HepG2 (cell line): ENCODE measurements at regions not wholly inside any gene's neighbourhood (a gene's known extent, or its start where the extent isn't known, plus 50 kb on each side); places are given as distances from the start of the nearest gene placed in this dataset.

ENCODE experiments used
- ATAC-seq: fragments of 200-7000 bp; cut with Tn5 transposase; 3 replicates; pipeline ENCODE4 v1.9.1; 2020; ENCODE audit warnings: mild to moderate bottlenecking, moderate library complexity
- BruUV-seq: library from RNA; stranded (reverse); fragments of 400-500 nt; replicated peaks from 2 replicates; lab custom pipeline; 2021; lab: Mats Ljungman, UMichigan
- CTCF ChIA-PET: fragments of 300-600 bp; formaldehyde crosslinking; extraction: SDS; loops from one replicate; lab custom pipeline; 2021; ENCODE audit warnings: low total read pairs, inconsistent platforms, low intra/inter-chr PET ratio; lab: Yijun Ruan, JAX
- POLR2A ChIA-PET: fragments of 350-600 bp; sonication (Branson Sonifier 250); formaldehyde crosslinking; loops from one replicate; lab custom pipeline; 2020; ENCODE audit warnings: antibody characterized with exemption, inconsistent platforms; lab: Yijun Ruan, JAX
- DNase-seq: peaks from one replicate; pipeline ENCODE4 v3.0.0-alpha.2; 2015; ENCODE audit warnings: low spot score
- FAIRE-seq: peaks from 3 replicates; lab custom pipeline; 2011; peaks lifted over from hg19 to GRCh38; lab: Jason Lieb, UNC
- H2AFZ ChIP-seq: one replicate; pipeline ENCODE4 v1.6.1; 2011; ENCODE audit warnings: low read length, inconsistent platforms
- H3K27ac ChIP-seq: fragments of 300-600 bp; 3 replicates; pipeline ENCODE4 v1.8.0; 2011; ENCODE audit warnings: mixed run types, mild to moderate bottlenecking, mixed read lengths, low read length, inconsistent platforms; ENCODE audit not compliant: insufficient read depth; ENCODE audit errors: extremely low read length
- H3K27me3 ChIP-seq, 2 experiments: fragments of 200-600 bp in 1 of 2; 2 replicates in 1 of 2; 3 replicates in 1 of 2; pipeline versions ENCODE4 v1.6.0 to v1.8.0; 2011; ENCODE audit warnings: low read length in 2 of 2, mild to moderate bottlenecking in 2 of 2, moderate library complexity in 2 of 2, inconsistent platforms in 1 of 2; ENCODE audit not compliant: insufficient read depth in 2 of 2, control insufficient read depth in 1 of 2
- H3K36me3 ChIP-seq, 2 experiments: fragments of 200-600 bp in 1 of 2; replicated peaks in 1 of 2; 2 replicates in 1 of 2; 3 replicates in 1 of 2; pipeline versions ENCODE4 v1.5.1 to v1.8.0; 2011; ENCODE audit warnings: low read length in 2 of 2, inconsistent platforms in 1 of 2; ENCODE audit not compliant: insufficient read depth in 2 of 2, control insufficient read depth in 1 of 2
- H3K4me1 ChIP-seq: 2 replicates; pipeline ENCODE4 v1.5.1; 2012; ENCODE audit warnings: low read length, inconsistent platforms; ENCODE audit not compliant: insufficient read depth
- H3K4me2 ChIP-seq: 2 replicates; pipeline ENCODE4 v1.6.0; 2011; ENCODE audit warnings: low read depth, low read length, inconsistent platforms
- H3K4me3 ChIP-seq, 3 experiments: fragments of 200-600 bp in 1 of 3; sonication (generic), shearing (Covaris generic) in 1 of 3; replicated peaks in 1 of 3; 2 replicates each; pipeline ENCODE4 v1.5.1; 2011 to 2016; ENCODE audit warnings: low read length in 3 of 3, inconsistent platforms in 2 of 3, low read depth in 2 of 3, mild to moderate bottlenecking in 2 of 3, control low read depth in 1 of 3, mixed read lengths in 1 of 3; ENCODE audit not compliant: insufficient read depth in 1 of 3
- H3K79me2 ChIP-seq: one replicate; pipeline ENCODE4 v1.6.1; 2011; ENCODE audit warnings: low read length, inconsistent platforms; ENCODE audit not compliant: insufficient read depth
- H3K9ac ChIP-seq: 2 replicates; pipeline ENCODE4 v1.6.0; 2011; ENCODE audit warnings: mild to moderate bottlenecking, low read depth, low read length, inconsistent platforms; ENCODE audit not compliant: insufficient read depth
- H3K9me3 ChIP-seq: 2 replicates; pipeline ENCODE4 v1.5.1; 2012; ENCODE audit warnings: mild to moderate bottlenecking, low read length
- H4K20me1 ChIP-seq: 2 replicates; pipeline ENCODE4 v1.6.0; 2011; ENCODE audit warnings: inconsistent platforms, mild to moderate bottlenecking, low read length, moderate library complexity; ENCODE audit not compliant: insufficient read depth
- HES4 ChIP-seq: sonication (generic); formaldehyde crosslinking; IDR thresholded peaks from 2 replicates; pipeline ENCODE4 v1.9.0; 2021; ENCODE audit warnings: mild to moderate bottlenecking, missing genetic modification reagents, borderline replicate concordance
- NFE2 ChIP-seq: sonication (generic); formaldehyde crosslinking; IDR thresholded peaks from 2 replicates; pipeline ENCODE4 v1.4.0; 2020; ENCODE audit warnings: missing genetic modification reagents
- TEAD2 ChIP-seq: sonication (generic); formaldehyde crosslinking; IDR thresholded peaks from 2 replicates; pipeline ENCODE4 v1.9.0; 2021; ENCODE audit warnings: missing genetic modification reagents
- ZNF451 ChIP-seq: sonication (generic); formaldehyde crosslinking; IDR thresholded peaks from 2 replicates; pipeline ENCODE4 v1.5.0; 2020; ENCODE audit warnings: mild to moderate bottlenecking, missing genetic modification reagents
- WGBS: methylation state at CpG from one replicate; pipeline ENCODE4 v1.1.6; 2017; ENCODE audit warnings: low lambda C conversion rate; 5-methylcytosine and 5-hydroxymethylcytosine counted together
- in situ Hi-C: cut with HindIII; loops from 2 replicates; pipeline ENCODE4 v1.10.0; 2017; ENCODE audit warnings: low pct_unique_long_range_greater_than_20kb; ENCODE audit not compliant: extremely low pct_ligation_motif_present
- intact Hi-C: fragments of 100-400 bp; cut with micrococcal nuclease; formaldehyde crosslinking; loops from one replicate; pipeline ENCODE4 v1.10.0; 2022; ENCODE audit not compliant: unreplicated experiment
- TF ChIP-seq, protein P1 (sequence below): sonication (generic); formaldehyde crosslinking; IDR thresholded peaks from 2 replicates; pipeline ENCODE4 v1.9.0; 2021; ENCODE audit warnings: missing genetic modification reagents, mild to moderate bottlenecking, borderline replicate concordance
- TF ChIP-seq, protein P2 (sequence below): sonication (generic); formaldehyde crosslinking; IDR thresholded peaks from 2 replicates; pipeline ENCODE4 v1.8.0; 2022; ENCODE audit warnings: missing genetic modification reagents, mild to moderate bottlenecking, moderate library complexity, borderline replicate concordance

DNA sequence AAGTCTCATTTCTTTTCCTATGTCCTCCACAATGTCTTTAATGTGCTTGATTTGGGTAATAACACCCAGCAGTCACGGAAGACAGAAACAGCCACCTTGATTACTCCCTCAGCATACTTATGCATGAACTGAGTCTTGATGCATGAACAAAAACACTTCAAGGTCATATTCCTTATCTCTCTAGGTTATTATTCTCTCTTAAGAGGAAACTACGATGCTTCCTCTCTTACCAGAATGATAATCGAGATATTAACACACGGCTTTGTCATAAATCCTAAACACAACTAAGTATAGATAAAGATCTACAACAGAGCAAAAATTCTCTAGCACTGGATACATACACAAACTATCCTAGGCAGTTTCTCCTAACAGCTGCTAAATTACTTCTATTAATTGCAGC is 583.5 kb upstream of the ATP2B1 start:
- TF ChIP-seq, protein P1, sequence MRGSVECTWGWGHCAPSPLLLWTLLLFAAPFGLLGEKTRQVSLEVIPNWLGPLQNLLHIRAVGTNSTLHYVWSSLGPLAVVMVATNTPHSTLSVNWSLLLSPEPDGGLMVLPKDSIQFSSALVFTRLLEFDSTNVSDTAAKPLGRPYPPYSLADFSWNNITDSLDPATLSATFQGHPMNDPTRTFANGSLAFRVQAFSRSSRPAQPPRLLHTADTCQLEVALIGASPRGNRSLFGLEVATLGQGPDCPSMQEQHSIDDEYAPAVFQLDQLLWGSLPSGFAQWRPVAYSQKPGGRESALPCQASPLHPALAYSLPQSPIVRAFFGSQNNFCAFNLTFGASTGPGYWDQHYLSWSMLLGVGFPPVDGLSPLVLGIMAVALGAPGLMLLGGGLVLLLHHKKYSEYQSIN (CRISPR knock-in tag): no peak
- TF ChIP-seq HES4 (CRISPR knock-in tag) (no peak), ZNF451 (CRISPR knock-in tag) (no peak), NFE2 (CRISPR knock-in tag) (no peak), TEAD2 (CRISPR knock-in tag) (no peak)
- TF ChIP-seq, protein P2, sequence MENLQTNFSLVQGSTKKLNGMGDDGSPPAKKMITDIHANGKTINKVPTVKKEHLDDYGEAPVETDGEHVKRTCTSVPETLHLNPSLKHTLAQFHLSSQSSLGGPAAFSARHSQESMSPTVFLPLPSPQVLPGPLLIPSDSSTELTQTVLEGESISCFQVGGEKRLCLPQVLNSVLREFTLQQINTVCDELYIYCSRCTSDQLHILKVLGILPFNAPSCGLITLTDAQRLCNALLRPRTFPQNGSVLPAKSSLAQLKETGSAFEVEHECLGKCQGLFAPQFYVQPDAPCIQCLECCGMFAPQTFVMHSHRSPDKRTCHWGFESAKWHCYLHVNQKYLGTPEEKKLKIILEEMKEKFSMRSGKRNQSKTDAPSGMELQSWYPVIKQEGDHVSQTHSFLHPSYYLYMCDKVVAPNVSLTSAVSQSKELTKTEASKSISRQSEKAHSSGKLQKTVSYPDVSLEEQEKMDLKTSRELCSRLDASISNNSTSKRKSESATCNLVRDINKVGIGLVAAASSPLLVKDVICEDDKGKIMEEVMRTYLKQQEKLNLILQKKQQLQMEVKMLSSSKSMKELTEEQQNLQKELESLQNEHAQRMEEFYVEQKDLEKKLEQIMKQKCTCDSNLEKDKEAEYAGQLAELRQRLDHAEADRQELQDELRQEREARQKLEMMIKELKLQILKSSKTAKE (CRISPR knock-in tag): no peak
- in situ Hi-C loops: no loop called here
- Histone ChIP-seq H3K27me3 (no peaks in the 10 kb centered on the region), H3K4me1 (no peaks in the 10 kb centered on the region), H3K9ac (no peak overlapping the region), H3K79me2 (no peaks in the 10 kb centered on the region), H3K9me3 (peaks cover 23% of the 10 kb centered on the region), H3K27ac (no peak overlapping the region), H2AFZ (no peak overlapping the region), H3K4me3 (no peak overlapping the region), H4K20me1 (no peaks in the 10 kb centered on the region), H3K36me3 (no peaks in the 10 kb centered on the region), H3K4me2 (no peak overlapping the region)
- ChIA-PET CTCF (no interaction called here), POLR2A (no interaction called here)
- DNase-seq (no peak), ATAC-seq (no peak), FAIRE-seq (no peak)
- intact Hi-C loops: no loop called here
- no TSS peak for BruUV-seq
- under 1% methylated on average over 4 of the region's 4 CpGs for WGBS
